Tibial artery (tissue), 4 donors: ENCODE measurements at regions not wholly inside any gene's neighbourhood (a gene's known extent, or its start where the extent isn't known, plus 50 kb on each side); places are given as distances from the start of the nearest gene placed in this dataset.
"Not testable (repeated sequence)": the region's sequence is repeated elsewhere in the genome, so short reads cannot be mapped to it uniquely, and the experiment has no call there.

ENCODE experiments used
- DNase-seq, 2 donors: peaks; one replicate each; pipeline ENCODE4 v3.0.0-alpha.2; 2019
- H3K27ac ChIP-seq, 2 donors: fragments of 200-600 bp; sonication (generic) in 1 of 2; 1 replicate in 1 of 2; 2 replicates in 1 of 2; pipeline ENCODE4 v1.5.1; 2018 to 2019; ENCODE audit warnings: mild to moderate bottlenecking in 1 of 2
- H3K27me3 ChIP-seq, 2 donors: fragments of 200-600 bp; sonication (generic) in 1 of 2; one replicate each; pipeline versions ENCODE4 v1.5.1 to v1.6.0; 2016 to 2019
- H3K36me3 ChIP-seq, 3 donors: fragments of 200-600 bp; sonication (generic) in 2 of 3; one replicate each; pipeline ENCODE4 v1.5.1; 2016 to 2019; ENCODE audit warnings: mild to moderate bottlenecking in 2 of 3
- H3K4me1 ChIP-seq, 4 donors: fragments of 200-600 bp; sonication (generic) in 2 of 4; 1 replicate in 3 of 4; 2 replicates in 1 of 4; pipeline ENCODE4 v1.5.1; 2016 to 2019
- H3K4me3 ChIP-seq, 2 donors: fragments of 200-600 bp; sonication (generic) in 1 of 2; 1 replicate in 1 of 2; 2 replicates in 1 of 2; pipeline ENCODE4 v1.5.1; 2018 to 2019; ENCODE audit warnings: mild to moderate bottlenecking in 2 of 2
- H3K9me3 ChIP-seq, 3 donors: fragments of 200-600 bp; sonication (generic) in 1 of 3; one replicate each; pipeline ENCODE4 v1.5.1; 2016 to 2019
- CTCF ChIP-seq, 2 experiments: fragments of 200-600 bp in 1 of 2; fragments of 450-650 bp in 1 of 2; IDR thresholded peaks; one replicate each; pipeline ENCODE4 v1.5.1; 2017 to 2019; ENCODE audit warnings: antibody characterized with exemption in 2 of 2, mild to moderate bottlenecking in 1 of 2, moderate library complexity in 1 of 2
- intact Hi-C: fragments of 100-400 bp; cut with DNase I; formaldehyde crosslinking; loops from one replicate; pipeline ENCODE4 v1.15.0; 2023; ENCODE audit warnings: low total_unique reads

- Histone ChIP-seq H3K36me3 (no peaks in the 10 kb centered on the region), H3K9me3 (peaks cover 0 to 15% (median 2%) of the 10 kb centered on the region in 3 donors), H3K27ac (no peak overlapping the region), H3K4me1 (no peaks in the 10 kb centered on the region), H3K27me3 (no peaks in the 10 kb centered on the region), H3K4me3 (no peak overlapping the region)
- no peak for DNase-seq
- no peak for TF ChIP-seq CTCF (IDR thresholded peaks at IDR 0.05)
- intact Hi-C loops, result no loop called here
Observed at GRCh38 chr6:141183368-141183767, 949.4 kb upstream of the GJE1 start.

GRCh38 chr6:141175458-141175857 lies 957.3 kb upstream of the GJE1 start:
- H3K4me3 ChIP-seq, intact Hi-C loops, H3K36me3 ChIP-seq, H3K4me1 ChIP-seq, H3K27me3 ChIP-seq, H3K9me3 ChIP-seq, DNase-seq, H3K27ac ChIP-seq: not testable (repeated sequence)

GRCh38 chr6:141174932-141175331 lies 957.8 kb upstream of the GJE1 start:
- intact Hi-C loops, result no loop called here
- no peaks in the 10 kb centered on the region for H3K4me1 ChIP-seq
- H3K27ac ChIP-seq, result no peak overlapping the region
- H3K27me3 ChIP-seq, result no peaks in the 10 kb centered on the region
- H3K4me3 ChIP-seq, result no peak overlapping the region
- H3K36me3 ChIP-seq, result no peaks in the 10 kb centered on the region
- no peak for DNase-seq
- no peak for TF ChIP-seq CTCF (IDR thresholded peaks at IDR 0.05)
- no peaks in the 10 kb centered on the region for H3K9me3 ChIP-seq

- intact Hi-C loops, result no loop called here
- no peak for TF ChIP-seq CTCF (IDR thresholded peaks at IDR 0.05)
- no peak for DNase-seq
Observed at GRCh38 chr6:141173529-141173928, 959.2 kb upstream of the GJE1 start.

GRCh38 chr6:141169419-141169818 lies 963.3 kb upstream of the GJE1 start:
- intact Hi-C loops, result no loop called here
- Histone ChIP-seq H3K4me1 (no peaks in the 10 kb centered on the region), H3K9me3 (no peaks in the 10 kb centered on the region), H3K27ac (no peak overlapping the region), H3K4me3 (no peak overlapping the region), H3K36me3 (no peaks in the 10 kb centered on the region), H3K27me3 (no peaks in the 10 kb centered on the region)
- TF ChIP-seq CTCF (IDR thresholded peaks at IDR 0.05), result no peak
- no peak for DNase-seq

More at GRCh38 chr6:141173529-141173928, 959.2 kb upstream of the GJE1 start:
- Histone ChIP-seq H3K4me3 (no peak overlapping the region), H3K4me1 (no peaks in the 10 kb centered on the region), H3K27me3 (no peaks in the 10 kb centered on the region), H3K36me3 (no peaks in the 10 kb centered on the region), H3K27ac (no peak overlapping the region), H3K9me3 (no peaks in the 10 kb centered on the region)

GRCh38 chr6:141167945-141168344 lies 964.8 kb upstream of the GJE1 start:
- H3K4me3 ChIP-seq, result no peak overlapping the region
- H3K36me3 ChIP-seq, result no peaks in the 10 kb centered on the region
- TF ChIP-seq CTCF (IDR thresholded peaks at IDR 0.05), result no peak
- no peak for DNase-seq
- H3K27me3 ChIP-seq, result no peaks in the 10 kb centered on the region
- no peak overlapping the region for H3K27ac ChIP-seq
- H3K4me1 ChIP-seq, result no peaks in the 10 kb centered on the region
- intact Hi-C loops, result no loop called here
- H3K9me3 ChIP-seq, result no peaks in the 10 kb centered on the region
